ENCODE measurements at regions not wholly inside any gene's neighbourhood (a gene's known extent, or its start where the extent isn't known, plus 50 kb on each side); places are given as distances from the start of the nearest gene placed in this dataset.

- no peak for TF ChIP-seq GATA2 (IDR thresholded peaks at IDR 0.05; ENCODE audit: low read depth, low read length)
- TF ChIP-seq GATA3 (IDR thresholded peaks at IDR 0.05; ENCODE audit: low read depth, low read length) = no peak
Measured at GRCh38 chr3:117609330-117609729, 899.8 kb downstream of the TUSC7 start.
